ENCODE measurements at regions not wholly inside any gene's neighbourhood (a gene's known extent, or its start where the extent isn't known, plus 50 kb on each side); places are given as distances from the start of the nearest gene placed in this dataset.

DNA sequence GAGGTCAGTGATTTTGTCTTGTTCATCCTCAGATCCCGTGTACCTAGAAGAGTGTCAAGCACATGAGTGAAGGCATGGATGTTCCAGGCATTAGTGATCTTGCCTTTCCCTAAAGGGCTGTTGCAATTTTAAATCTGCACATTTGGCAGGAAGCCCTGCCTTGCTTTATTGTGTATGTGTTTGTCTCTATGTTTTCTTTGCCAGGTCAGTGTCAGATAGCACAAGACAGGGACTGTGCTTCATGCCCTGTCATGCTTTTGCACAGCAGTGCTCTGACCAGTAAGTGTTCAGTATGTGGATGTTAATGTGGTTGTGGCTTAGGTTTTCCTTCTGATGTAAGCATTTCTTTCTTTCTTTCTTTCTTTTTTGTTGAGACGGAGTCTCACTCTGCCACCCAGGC lies 131.5 kb downstream of the RGPD3 start:
- no peak overlapping the region for H4K91ac ChIP-seq (replicated peaks; ENCODE audit: insufficient read length, low read length)
- no peak overlapping the region for H2AK5ac ChIP-seq (ENCODE audit: low read depth, low read length)
- no peak overlapping the region for H2BK5ac ChIP-seq (ENCODE audit: low read depth, low read length)
- H2AFZ ChIP-seq (ENCODE audit: low read length) = no peak overlapping the region
- no peaks in the 10 kb centered on the region for H3K9me3 ChIP-seq (ENCODE audit: insufficient read depth in 2 of 2, low read depth in 1 of 2, low read length in 1 of 2)
- no peak overlapping the region for H3K4me3 ChIP-seq (ENCODE audit: extremely low read depth in 1 of 4, insufficient read depth in 2 of 4, low read depth in 3 of 4, low read length in 4 of 4)
- H3K36me3 ChIP-seq (ENCODE audit: control insufficient read depth in 2 of 4, insufficient read depth in 4 of 4, low read length in 3 of 4) = no peaks in the 10 kb centered on the region
- no peaks in the 10 kb centered on the region for H3K79me2 ChIP-seq (ENCODE audit: control insufficient read depth in 1 of 2, insufficient read depth in 2 of 2, low read length in 2 of 2)
- H3K23ac ChIP-seq (ENCODE audit: insufficient read length) = no peak overlapping the region
- H3K4ac ChIP-seq (replicated peaks; ENCODE audit: insufficient read length, low read depth, low read length) = no peak overlapping the region
- no peak overlapping the region for H2BK12ac ChIP-seq (ENCODE audit: low read depth, low read length)
- WGBS, 2 experiments (ENCODE audit: extremely low coverage in 1 of 2, insufficient coverage in 1 of 2, insufficient read length in 1 of 2, insufficient replicate concordance in 2 of 2, low coverage in 1 of 2, low lambda C conversion rate in 2 of 2, missing lambda C conversion rate in 1 of 2) = 95% methylated on average over 2 of the region's 2 CpGs; no CpG with 5 or more reads in 1 of the 2 experiments
- H3K18ac ChIP-seq (ENCODE audit: extremely low read depth, low read length) = no peak overlapping the region
- no peak overlapping the region for H3K14ac ChIP-seq (ENCODE audit: insufficient read length)
- H4K8ac ChIP-seq (ENCODE audit: extremely low read depth, insufficient read depth, low read length) = no peak overlapping the region
- H3K27me3 ChIP-seq (replicated peaks in 1 of 4; ENCODE audit: control insufficient read depth in 3 of 4, extremely low read depth in 1 of 4, insufficient read depth in 3 of 4, low read length in 3 of 4) = no peaks in the 10 kb centered on the region
- no peak overlapping the region for H3K4me2 ChIP-seq (ENCODE audit: insufficient read depth in 1 of 2, low read depth in 2 of 2, low read length in 2 of 2)
- peaks cover 0 to 6% (median 0%) of the 10 kb centered on the region in 4 experiments; a peak in 2 of 7 replicates for H3K4me1 ChIP-seq (replicated peaks in 1 of 4; ENCODE audit: control insufficient read depth in 3 of 4, insufficient read depth in 4 of 4, low read length in 3 of 4)
- ChIA-PET POLR2A (ENCODE audit: partially characterized antibody) (no interaction called here), CTCF (ENCODE audit: partially characterized antibody) (no interaction called here)
- H3K79me1 ChIP-seq (ENCODE audit: low read depth, low read length) = no peaks in the 10 kb centered on the region
- H4K5ac ChIP-seq (ENCODE audit: insufficient read length, low read depth, low read length) = no peak overlapping the region
- no peak overlapping the region for H2BK15ac ChIP-seq (ENCODE audit: low read length)
- H3K9ac ChIP-seq (replicated peaks in 1 of 4; ENCODE audit: extremely low read depth in 1 of 4, low read depth in 3 of 4, low read length in 3 of 4) = no peak overlapping the region
- no peak overlapping the region for H3K27ac ChIP-seq (ENCODE audit: low read depth, low read length)
- H2BK120ac ChIP-seq (replicated peaks; ENCODE audit: low read depth, low read length) = no peak overlapping the region
- H2BK20ac ChIP-seq (ENCODE audit: low read length) = no peak overlapping the region
- DNase-seq (ENCODE audit: low read depth in 1 of 2, low spot score in 2 of 2) (no peak), FAIRE-seq (no peak)
- no peak overlapping the region for H3K56ac ChIP-seq (replicated peaks; ENCODE audit: insufficient read length, low read depth, low read length)
- H4K20me1 ChIP-seq (replicated peaks in 1 of 2; ENCODE audit: control insufficient read depth in 1 of 2, insufficient read depth in 2 of 2, low read length in 2 of 2) = no peaks in the 10 kb centered on the region
- no peaks in the 10 kb centered on the region for H3K23me2 ChIP-seq (ENCODE audit: low read depth, low read length)
- no peak for TF ChIP-seq BACH1 (IDR thresholded peaks at IDR 0.05; ENCODE audit: low read length)
- TF ChIP-seq HDAC6 (IDR thresholded peaks at IDR 0.05; ENCODE audit: low read depth, low read length) = no peak
- TF ChIP-seq RAD21 (IDR thresholded peaks at IDR 0.05 in 1 of 2, conservative IDR thresholded peaks at IDR 0.05 in 1 of 2; ENCODE audit: low read depth in 2 of 2, low read length in 2 of 2) = no peak
- no peak for TF ChIP-seq POU5F1 (IDR thresholded peaks at IDR 0.05; ENCODE audit: low read depth, low read length)
- no peak for TF ChIP-seq HDAC2 (IDR thresholded peaks at IDR 0.05; ENCODE audit: borderline replicate concordance in 1 of 2, low read depth in 2 of 2, low read length in 2 of 2)
- TF ChIP-seq EGR1 (IDR thresholded peaks at IDR 0.05; ENCODE audit: borderline replicate concordance, low read depth, low read length) = no peak
- TF ChIP-seq BCL11A (IDR thresholded peaks at IDR 0.05; ENCODE audit: low read depth in 2 of 2, low read length in 2 of 2) = no peak
